ENCODE measurements at regions not wholly inside any gene's neighbourhood (a gene's known extent, or its start where the extent isn't known, plus 50 kb on each side); places are given as distances from the start of the nearest gene placed in this dataset.
"Not testable (repeated sequence)": the region's sequence is repeated elsewhere in the genome, so short reads cannot be mapped to it uniquely, and the experiment has no call there.

GRCh38 chr3:187813198-187813597 lies 67.9 kb upstream of the BCL6 start:
- intact Hi-C loops (cut with DNase I) = no loop called here
- no peak for DNase-seq
- H3K4me3 ChIP-seq = no peak overlapping the region
- H3K36me3 ChIP-seq = no peaks in the 10 kb centered on the region
- H3K4me1 ChIP-seq (ENCODE audit: insufficient read depth) = peaks cover 9% of the 10 kb centered on the region
- WGBS, 3 donors = 81 to 93% (median 85%) methylated on average over 1 of the region's 1 CpG
- H3K27me3 ChIP-seq = no peaks in the 10 kb centered on the region
- TF ChIP-seq POLR2A (IDR thresholded peaks at IDR 0.05) = no peak
- TF ChIP-seq, protein P1, sequence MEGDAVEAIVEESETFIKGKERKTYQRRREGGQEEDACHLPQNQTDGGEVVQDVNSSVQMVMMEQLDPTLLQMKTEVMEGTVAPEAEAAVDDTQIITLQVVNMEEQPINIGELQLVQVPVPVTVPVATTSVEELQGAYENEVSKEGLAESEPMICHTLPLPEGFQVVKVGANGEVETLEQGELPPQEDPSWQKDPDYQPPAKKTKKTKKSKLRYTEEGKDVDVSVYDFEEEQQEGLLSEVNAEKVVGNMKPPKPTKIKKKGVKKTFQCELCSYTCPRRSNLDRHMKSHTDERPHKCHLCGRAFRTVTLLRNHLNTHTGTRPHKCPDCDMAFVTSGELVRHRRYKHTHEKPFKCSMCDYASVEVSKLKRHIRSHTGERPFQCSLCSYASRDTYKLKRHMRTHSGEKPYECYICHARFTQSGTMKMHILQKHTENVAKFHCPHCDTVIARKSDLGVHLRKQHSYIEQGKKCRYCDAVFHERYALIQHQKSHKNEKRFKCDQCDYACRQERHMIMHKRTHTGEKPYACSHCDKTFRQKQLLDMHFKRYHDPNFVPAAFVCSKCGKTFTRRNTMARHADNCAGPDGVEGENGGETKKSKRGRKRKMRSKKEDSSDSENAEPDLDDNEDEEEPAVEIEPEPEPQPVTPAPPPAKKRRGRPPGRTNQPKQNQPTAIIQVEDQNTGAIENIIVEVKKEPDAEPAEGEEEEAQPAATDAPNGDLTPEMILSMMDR (IDR thresholded peaks at IDR 0.05) = no peak
- TF ChIP-seq EP300 (IDR thresholded peaks at IDR 0.05) = no peak
- no peak overlapping the region for H3K27ac ChIP-seq
- no peaks in the 10 kb centered on the region for H3K9me3 ChIP-seq

DNA sequence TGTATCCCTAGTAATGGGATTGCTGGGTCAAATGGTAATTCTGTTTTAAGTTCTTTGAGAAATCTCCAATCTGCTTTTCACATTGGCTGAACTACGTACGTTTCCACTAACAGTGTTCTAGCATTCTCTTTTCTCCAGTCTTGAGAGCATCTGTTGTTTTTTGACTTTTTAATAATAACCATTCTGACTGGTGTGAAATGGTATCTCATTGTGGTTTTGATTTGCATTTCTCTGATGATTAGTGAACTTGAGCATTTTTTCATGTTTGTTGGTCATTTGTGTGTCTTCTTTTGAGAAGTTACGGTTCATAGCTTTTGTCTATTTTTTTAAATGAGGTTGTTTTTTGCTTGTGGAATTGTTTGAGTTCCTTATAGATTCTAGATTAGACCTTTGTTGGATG lies 72.5 kb upstream of the BCL6 start:
- H3K4me1 ChIP-seq (ENCODE audit: insufficient read depth); H3K36me3 ChIP-seq; H3K27ac ChIP-seq; H3K9me3 ChIP-seq; H3K27me3 ChIP-seq; intact Hi-C loops (cut with DNase I); DNase-seq; H3K4me3 ChIP-seq: not testable (repeated sequence)
- WGBS, 3 donors = 80 to 90% (median 82%) methylated on average over 3 of the region's 3 CpGs

DNA sequence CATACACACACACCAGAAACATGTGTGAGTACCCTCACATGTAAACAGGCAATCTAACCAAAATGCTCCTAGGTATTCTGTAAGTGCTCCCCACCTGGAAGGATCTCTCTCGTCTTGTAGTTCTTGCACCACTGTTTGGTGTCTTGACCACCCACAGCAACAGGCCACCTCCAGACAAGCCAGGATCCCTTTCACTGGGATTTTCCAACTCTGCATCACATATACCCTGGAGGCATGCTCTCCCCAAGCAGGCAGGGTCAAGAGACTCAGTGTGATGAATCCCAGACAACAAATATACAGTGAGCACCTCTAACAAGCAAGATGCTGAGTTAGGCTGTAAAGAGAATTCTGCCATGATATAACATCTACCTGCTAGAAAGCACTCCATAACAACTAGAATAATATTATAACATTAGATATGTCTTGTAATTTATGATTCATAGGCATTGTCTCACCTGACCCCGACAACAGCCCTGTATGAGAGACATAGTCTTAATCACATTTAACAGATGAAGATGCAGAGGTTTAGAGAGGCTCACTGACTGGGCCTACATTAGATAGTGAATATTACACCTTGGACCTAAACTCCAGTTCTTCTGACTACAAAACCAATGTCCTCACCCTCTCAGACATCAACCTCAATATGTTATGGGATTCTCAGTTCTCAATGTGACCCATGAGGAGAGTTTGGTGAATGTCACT lies 76.5 kb upstream of the BCL6 start:
- Histone ChIP-seq H3K4me3 (no peak overlapping the region), H3K27ac (no peak overlapping the region), H3K27me3 (no peaks in the 10 kb centered on the region), H3K9me3 (no peaks in the 10 kb centered on the region), H3K36me3 (no peaks in the 10 kb centered on the region), H3K4me1 (ENCODE audit: insufficient read depth) (no peaks in the 10 kb centered on the region)
- TF ChIP-seq, protein P1 (IDR thresholded peaks at IDR 0.05) = no peak
- no peak for TF ChIP-seq POLR2A (IDR thresholded peaks at IDR 0.05)
- no peak for TF ChIP-seq EP300 (IDR thresholded peaks at IDR 0.05)
- DNase-seq = no peak
- intact Hi-C loops (cut with DNase I) = no loop called here
- 83 to 92% (median 90%) methylated on average over 2 of the region's 2 CpGs for WGBS, 3 donors

DNA sequence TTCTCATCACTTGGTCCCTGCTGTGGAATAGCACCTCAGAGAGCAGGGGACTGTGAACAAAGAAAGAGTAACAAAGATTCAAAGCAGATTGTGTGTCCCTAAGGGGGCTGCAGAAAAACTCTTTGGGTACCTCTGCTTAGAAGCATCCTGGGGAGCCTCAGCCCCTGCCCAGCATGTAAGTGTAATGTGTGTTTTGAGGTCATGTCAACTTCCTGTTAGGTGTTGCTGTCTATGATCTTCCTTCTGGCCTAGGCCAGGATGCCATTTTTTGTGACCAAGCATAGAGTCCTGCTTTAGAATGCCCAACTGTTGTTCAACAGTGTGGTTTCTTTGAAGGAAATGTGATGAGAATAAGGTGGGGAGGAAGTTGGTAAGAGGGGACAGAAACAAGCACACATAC lies 77.1 kb upstream of the BCL6 start:
- H3K4me3 ChIP-seq = no peak overlapping the region
- no peaks in the 10 kb centered on the region for H3K36me3 ChIP-seq
- TF ChIP-seq, protein P1 (IDR thresholded peaks at IDR 0.05) = no peak
- TF ChIP-seq POLR2A (IDR thresholded peaks at IDR 0.05) = no peak
- H3K4me1 ChIP-seq (ENCODE audit: insufficient read depth) = no peaks in the 10 kb centered on the region
- DNase-seq = no peak
- no peaks in the 10 kb centered on the region for H3K9me3 ChIP-seq
- intact Hi-C loops (cut with DNase I) = no loop called here
- no peaks in the 10 kb centered on the region for H3K27me3 ChIP-seq
- H3K27ac ChIP-seq = no peak overlapping the region

GRCh38 chr3:187823746-187824145 lies 78.5 kb upstream of the BCL6 start:
- WGBS, 3 donors = 93 to 99% (median 95%) methylated on average over 2 of the region's 2 CpGs
- no peak overlapping the region for H3K4me3 ChIP-seq

More at GRCh38 chr3:187823746-187824145, 78.5 kb upstream of the BCL6 start:
- Histone ChIP-seq H3K9me3 (no peaks in the 10 kb centered on the region), H3K27ac (no peak overlapping the region), H3K27me3 (no peaks in the 10 kb centered on the region), H3K4me1 (ENCODE audit: insufficient read depth) (no peaks in the 10 kb centered on the region), H3K36me3 (no peaks in the 10 kb centered on the region)
- intact Hi-C loops (cut with DNase I) = no loop called here
- no peak for DNase-seq
- TF ChIP-seq, protein P1 (IDR thresholded peaks at IDR 0.05) = no peak
- TF ChIP-seq EP300 (IDR thresholded peaks at IDR 0.05) (no peak), POLR2A (IDR thresholded peaks at IDR 0.05) (no peak)
